Activated CD4-positive, alpha-beta T cell treated with anti-CD3 and anti-CD28 coated beads, Interleukin-2, amount 50 U/mL, for 48 hours (primary cell): ENCODE measurements at regions not wholly inside any gene's neighbourhood (a gene's known extent, or its start where the extent isn't known, plus 50 kb on each side); places are given as distances from the start of the nearest gene placed in this dataset.
"Not testable (repeated sequence)": the region's sequence is repeated elsewhere in the genome, so short reads cannot be mapped to it uniquely, and the experiment has no call there.

Experiments
- DNase-seq, 2 experiments: peaks; one replicate each; pipeline ENCODE4 v3.0.0-alpha.2; 2020

DNA sequence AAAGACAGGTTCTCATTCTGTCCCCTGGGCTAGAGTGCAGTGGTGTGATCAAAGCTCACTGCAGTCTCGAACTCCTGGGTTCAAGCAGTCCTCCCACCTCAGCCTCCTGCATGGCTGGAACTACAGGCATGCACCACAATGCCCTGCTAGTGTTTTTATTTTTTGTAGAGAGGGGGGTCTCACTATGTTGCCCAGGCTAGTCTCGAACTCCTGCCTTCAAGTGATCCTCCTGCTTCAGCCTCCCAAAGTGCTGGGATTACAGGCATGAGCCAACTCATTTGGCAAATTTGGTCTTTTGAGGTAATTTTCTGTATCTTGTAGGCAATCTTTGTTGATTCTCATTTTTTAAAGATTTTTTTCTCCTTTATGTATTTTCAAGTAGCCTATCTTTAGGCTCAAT lies 205.7 kb downstream of the ZIC5 start:
- DNase-seq = no peak

DNA sequence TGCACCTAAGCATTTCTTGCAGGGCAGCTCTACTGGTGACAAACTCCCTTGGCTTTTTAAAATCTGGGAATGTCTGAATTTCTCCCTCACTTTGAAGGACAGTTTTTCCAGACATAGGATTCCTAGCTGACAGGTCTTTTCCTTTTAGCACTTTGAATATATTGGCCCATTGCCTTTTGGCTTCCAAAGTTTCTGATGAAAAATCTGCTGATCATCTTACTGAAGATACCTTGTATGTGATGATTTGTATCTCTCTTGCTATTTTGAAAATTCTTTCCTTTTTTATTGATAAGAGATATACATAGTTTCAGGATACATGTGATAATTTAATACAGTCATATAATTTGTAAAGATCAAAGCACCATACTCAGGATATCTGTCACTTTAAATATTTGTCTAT lies 211.1 kb downstream of the ZIC5 start:
- no peak for DNase-seq

GRCh38 chr13:99759163-99759552 lies 212.4 kb downstream of the ZIC5 start:
- no peak for DNase-seq

DNA sequence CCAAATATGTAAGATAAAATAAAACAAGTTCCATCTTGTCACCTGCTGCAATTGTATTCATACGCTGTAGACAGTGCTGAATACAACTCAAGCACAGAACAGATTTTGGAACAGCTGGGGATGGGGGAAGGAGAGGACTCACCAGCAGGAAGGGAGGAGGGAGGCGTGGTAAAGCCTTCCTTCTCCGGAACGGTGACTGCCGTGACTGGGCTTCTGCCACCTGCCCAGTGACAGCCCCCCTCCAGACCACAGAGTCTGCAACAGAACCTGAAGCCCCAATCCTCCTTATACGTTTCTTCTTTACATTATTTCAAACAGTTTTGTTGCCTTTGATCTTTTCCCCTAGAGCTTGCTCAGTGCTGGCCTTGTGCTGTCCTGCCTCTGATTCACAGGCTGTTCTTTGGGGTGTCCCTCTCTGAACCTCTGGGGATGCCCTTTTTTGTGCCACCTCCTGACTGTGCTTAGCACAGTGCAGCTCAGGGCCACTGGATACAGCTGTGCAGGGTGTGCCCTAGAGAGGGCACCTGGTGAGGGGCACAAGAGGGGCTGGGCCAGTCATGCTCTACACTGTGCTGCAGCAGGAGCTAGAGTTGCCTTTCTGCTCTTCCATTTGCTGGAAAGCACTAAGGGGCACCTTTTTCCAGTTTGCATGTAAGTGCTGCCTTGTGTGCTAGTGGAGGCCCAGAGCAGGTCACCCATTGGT lies 213.0 kb downstream of the ZIC5 start:
- no peak for DNase-seq

DNA sequence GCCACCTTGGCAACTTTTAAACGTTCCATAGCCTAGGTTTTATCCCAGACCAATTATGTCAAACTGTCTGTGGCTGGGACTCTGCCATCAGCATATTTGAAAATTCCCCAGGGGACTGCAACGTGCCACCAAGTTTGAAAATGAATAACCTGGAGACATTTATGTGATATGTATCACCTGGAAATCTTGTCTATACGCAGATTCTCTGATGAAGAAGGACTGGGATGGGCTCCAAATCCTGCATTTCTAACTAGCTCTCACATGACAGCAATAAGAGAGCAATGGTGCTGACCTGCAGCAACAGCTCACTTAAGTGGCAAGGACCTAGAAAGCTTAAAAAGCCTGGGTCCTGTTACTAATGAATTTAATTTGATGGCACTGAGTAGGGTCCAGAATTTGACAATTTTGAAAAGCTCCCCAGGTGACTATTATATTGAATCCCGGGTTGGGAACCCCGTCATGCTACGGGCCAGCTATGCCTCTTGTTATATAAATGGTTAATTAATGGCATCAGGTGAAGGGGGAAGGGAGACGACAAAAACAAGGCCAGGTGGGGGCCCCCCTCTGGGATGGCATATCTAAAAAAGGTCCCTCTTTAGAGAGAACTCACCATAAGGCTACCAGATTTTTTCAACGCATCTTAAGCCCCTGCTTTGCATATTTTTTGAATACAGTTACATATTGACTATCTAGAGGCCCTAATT lies 213.7 kb downstream of the ZIC5 start:
- DNase-seq = no peak

DNA sequence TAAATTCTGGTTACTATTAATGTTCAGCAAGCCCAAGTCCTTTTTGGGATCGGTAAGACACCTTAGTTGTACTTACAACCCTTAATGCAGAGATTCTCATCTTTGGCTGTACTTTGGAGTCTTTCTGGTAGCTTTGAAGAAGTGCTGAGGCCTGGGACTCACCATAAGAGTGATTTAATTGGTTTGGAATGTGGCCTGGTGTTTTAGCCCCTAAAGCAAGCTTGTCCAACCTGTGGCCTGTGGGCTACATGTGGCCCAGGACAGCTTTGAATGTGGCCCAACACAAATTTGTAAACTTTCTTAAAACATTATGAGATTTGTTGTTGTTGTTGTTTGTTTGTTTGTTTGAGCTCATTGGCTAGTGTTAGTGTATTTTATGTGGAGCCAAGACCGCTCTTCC lies 215.3 kb downstream of the ZIC5 start:
- DNase-seq = no peak

DNA sequence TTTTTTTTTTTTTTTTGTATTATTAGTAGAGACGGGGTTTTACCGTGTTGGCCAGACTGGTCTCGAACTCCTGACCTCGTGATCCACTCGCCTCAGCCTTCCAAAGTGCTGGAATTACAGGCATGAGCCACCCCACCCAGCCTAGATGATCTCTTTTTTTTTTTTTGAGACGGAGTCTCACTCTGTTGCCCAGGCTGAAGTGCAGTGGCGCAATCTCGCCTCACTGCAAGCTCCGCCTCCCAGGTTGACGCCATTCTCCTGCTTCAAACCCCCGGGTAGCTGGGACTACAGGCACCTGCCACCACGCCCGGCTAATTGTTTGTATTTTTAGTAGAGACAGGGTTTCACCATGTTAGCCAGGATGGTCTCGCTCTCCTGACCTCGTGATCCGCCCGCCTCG lies 216.8 kb downstream of the ZIC5 start:
- DNase-seq = not testable (repeated sequence)

GRCh38 chr13:99752373-99752772 lies 219.2 kb downstream of the ZIC5 start:
- no peak for DNase-seq

- no peak for DNase-seq
Observed at GRCh38 chr13:99751517-99752199, 219.9 kb downstream of the ZIC5 start.

GRCh38 chr13:99750951-99751350 lies 220.6 kb downstream of the ZIC5 start:
- no peak for DNase-seq

GRCh38 chr13:99749271-99750019 lies 222.1 kb downstream of the ZIC5 start:
- DNase-seq = no peak

DNA sequence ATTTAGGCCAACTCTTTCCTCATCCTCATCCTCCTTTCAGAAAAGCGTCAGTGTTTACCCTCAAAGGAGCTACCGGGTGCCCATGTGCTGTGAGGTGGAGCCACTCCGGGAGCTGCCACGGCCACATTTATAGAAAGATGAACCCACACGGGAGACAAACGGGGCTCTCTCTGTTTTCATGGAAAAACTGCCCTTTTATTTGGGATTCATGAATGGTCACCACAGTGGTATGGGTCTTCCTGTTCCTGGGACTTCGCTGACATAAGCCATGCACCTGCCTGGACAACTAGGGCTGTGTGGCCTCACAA lies 224.2 kb downstream of the ZIC5 start:
- DNase-seq = no peak

DNA sequence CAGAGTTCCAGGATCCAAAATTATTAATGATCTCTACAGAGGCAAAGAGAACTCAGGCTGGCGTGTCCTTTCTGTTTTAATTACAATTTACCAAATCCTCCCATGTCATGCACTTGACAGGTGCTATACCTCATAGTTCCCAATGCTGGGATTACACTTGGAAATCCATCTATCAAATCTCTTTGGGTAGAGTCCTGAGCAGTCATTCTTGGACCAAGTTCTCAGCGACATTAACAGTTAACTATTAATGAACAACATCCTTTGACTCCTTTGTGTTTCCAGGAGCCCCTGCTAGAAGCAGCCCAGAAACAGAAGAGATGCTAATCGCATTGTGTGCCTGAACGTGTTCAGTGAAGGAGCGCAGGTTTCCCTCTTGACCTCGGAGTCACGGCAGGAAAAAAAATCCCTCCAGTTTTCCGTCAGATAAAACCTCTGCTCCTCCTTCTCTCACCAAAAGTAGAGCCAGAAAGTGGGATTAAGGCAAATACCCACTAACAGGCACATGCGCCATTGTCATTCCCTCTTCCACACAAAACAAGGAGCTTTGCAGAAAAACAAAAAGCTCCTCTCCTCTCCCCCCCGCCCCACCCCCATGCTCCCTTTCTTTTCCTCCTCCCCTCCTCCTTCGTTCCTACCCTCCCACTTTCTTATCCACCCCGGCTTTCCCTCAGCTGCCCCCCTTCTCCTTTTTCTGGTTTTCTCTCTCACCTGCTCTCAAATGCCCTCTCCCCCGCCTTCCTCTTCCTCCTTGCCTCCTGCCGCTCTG lies 224.7 kb downstream of the ZIC5 start:
- no peak for DNase-seq

- no peak for DNase-seq
Observed at GRCh38 chr13:99743094-99743493, 228.5 kb downstream of the ZIC5 start.

DNA sequence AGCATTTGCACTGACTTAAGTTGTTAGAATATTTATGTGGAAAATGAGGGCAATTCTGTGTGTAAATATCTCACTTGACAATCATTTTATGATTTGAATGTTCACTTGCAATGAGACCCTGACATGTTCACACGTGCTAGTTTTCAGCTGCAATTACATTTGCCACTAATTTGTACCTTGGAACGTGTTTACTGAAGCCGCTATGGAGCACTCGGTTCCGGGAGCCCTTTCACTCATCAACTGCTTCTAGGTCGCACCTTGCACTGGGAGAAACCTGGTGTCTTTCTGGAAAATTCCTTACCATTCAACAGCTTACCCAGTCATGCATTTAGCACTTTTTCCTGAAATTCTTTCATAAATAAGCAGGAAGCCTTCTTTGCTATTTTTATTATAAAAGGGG lies 229.6 kb downstream of the ZIC5 start:
- DNase-seq = no peak

DNA sequence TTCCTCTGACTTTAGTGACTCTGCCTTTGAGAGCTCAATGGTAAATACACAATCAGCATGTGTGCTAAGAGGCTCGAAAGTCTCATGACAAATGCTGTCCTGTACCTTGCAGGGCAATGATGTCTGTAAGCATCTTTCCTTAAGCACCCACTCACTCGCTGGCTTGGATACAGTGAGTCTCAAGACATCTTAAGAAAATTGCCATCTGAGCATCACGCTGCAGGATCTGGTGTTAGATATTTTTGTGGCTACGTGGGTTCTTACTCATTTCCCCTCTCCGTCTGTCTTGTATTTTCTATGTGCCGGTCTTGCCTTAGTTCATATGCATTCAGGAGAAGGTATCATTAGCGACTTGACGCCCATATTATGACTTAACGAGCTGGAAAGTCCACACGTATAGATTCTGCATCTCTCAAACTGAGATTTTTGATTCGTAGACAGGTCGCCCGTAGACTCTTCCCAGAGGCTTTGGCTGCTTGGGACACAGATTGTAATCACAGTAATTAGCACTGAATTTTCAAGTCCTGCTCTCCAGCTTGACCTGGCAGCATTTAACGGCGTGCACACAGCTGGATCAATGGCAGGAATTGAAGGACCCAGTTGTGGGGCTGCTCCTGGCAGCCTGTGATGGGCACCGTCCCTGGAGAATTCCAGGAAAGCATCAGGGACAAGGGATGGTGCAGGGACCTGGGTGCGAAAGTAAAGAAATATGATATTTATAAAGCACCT lies 231.2 kb downstream of the ZIC5 start:
- no peak for DNase-seq

DNA sequence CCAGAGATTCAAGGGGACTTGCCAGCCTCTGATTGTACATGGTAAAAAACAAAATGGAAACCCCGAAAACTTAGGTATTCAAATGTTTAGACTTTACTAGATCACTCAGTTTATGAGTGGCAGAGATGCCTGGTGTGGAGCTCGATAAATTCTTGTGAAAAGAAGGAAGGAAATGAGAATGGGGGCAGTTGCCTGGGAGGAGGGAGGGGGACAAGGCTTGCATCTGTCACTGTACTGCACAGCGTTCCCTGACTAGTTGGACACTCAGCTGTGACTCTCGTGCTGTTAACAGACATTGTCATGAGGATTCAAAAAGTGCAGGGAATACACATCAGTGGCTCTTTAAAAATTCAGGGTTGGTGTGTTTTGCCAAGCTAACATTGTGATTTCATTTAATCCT lies 232.9 kb downstream of the ZIC5 start:
- DNase-seq = no peak

DNA sequence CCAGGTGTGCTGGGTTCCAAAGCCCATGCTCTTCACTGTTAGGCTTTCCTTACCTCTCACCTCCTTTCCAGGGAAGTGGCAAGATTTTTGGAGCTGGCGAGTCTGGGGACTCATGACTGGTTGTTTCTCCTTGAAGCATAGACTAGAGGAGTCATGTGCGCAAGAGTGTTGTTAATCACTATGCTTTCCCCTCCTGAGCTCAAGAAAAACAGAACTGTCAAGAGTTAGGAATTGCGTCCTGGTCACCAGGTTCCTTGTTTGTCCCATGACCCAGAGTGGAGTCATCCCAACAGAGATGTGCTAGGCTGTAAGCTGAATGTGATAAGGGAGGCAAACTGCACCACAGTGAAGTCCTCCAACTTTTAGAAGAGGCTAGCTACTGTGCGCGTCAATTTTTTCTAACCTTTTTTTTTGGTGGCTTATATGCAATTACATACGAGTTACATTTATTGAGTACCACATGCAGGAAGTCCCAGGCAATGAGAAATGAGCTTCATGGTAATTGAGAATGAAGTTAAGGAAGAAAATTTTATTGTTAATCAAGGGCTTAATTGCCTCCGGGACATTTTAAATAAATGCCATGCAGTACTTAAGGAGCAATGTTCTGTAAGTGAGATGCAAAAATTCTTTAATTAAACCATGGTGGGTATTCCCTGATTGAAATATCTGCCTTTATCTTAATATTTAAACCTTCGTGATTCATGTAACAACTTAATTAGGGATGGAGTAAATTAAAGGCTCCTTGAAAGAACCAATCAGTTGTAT lies 233.9 kb downstream of the ZIC5 start:
- DNase-seq = no peak

DNA sequence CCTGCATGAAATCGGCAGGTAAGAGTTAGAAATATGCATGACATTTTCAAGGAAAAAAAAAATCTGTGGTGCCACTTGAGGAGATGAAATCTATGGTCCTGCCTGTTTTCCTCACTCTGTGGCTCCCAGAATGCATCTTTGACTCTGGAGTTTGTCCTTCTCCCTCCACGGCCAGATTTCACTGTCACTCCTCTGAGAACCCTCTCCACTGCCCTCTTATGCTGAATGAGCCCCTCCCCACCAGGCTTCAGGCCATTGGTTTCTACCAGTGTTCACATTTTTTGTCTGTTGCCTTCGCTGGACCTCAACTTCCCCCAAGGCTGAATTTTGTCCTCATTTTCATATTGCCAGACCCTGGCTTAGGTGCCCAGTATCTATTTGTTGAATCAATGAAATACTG lies 235.0 kb downstream of the ZIC5 start:
- no peak for DNase-seq

DNA sequence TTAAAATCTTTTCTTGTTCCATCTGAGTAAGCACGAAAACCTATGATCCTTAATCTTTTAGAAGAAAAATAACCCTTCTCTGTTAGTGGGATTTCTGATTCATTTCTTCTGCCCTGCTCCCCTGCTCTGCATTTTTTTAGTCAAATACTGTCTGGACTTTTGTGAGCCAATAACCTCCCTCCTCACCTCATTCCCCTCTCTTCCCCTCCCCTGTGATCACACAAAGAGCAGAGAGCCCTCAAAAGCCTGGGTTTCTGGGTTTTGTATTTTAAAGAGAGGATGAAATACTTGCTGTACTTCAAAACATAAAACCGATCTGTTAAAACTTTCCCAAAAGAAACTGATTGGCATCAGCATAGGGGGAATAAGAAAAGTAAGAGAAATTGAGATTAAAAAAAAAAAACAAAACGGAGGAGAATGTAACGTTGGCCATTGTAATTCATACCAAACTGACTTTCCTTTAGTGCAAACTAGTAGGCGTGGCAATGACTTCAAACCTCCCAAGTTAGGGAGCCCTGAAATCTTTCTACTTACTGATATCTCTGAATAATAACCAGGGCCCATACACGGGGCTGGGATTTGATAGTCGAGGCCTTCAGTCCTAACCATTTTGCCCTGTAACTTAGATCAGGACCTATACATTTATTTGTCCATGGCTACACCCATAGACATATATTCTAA lies 232.9 kb downstream of the TM9SF2 start:
- DNase-seq = no peak

DNA sequence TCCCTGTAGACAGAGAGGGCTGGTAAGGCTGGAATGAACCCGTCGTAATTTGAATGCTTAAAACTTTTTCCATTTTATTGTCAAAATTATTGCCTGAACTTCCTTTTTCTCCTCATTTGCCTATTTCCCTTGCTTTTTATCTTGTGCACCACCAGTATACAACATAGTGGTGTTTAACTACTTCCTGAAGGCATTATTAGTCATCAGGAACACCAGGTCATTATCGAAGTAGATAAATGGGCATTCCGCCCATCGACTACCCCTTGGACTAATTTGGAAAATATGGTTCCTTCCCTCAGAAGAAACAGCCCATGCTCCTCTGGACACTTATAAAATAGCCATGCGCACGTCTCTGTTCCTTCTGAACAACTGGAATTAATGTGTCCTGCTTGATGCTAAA lies 232.1 kb downstream of the TM9SF2 start:
- DNase-seq = no peak
